ENCODE measurements at regions not wholly inside any gene's neighbourhood (a gene's known extent, or its start where the extent isn't known, plus 50 kb on each side); places are given as distances from the start of the nearest gene placed in this dataset.
"Not testable (repeated sequence)": the region's sequence is repeated elsewhere in the genome, so short reads cannot be mapped to it uniquely, and the experiment has no call there.

DNA sequence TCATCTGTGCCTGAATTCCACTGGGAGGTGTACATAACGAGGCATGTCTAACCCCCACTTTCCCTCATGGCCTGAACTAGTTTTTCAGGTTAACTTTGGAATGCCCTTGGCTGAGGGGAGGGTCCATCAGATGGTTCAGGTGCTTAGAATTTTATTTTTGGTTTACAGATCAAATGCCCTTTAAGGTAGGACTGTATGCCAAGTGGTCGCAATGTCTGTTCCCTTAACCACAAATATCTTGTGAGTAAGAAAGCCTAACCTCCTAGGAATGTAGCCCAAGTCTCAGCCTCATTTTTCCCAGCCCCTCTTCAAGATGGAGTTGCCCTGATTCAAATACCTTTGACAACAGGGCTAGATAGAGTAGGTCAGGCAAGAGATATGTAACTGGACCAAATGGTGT lies 78.4 kb downstream of the RNASET2 start:
- no peak for DNase-seq (ENCODE audit: low read depth)

DNA sequence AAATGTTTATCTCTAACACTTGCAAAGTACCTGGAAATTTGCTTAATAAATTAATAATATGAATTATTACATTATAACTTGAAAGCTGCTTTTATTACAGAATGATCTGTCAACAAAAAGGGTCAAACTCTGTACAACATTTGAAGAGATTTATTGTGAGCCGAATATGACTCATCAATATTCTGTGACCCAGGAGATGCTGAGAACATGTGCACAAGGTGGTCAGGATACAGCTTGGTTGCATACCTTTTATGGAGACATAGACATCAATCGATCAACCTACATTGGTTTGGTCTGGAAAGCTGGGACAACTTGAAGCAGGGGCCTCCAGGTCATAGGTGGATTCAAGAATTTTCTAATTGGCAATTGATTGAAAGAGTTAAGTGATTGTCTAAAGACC lies 79.0 kb downstream of the RNASET2 start:
- no peak for DNase-seq (ENCODE audit: low read depth)

DNA sequence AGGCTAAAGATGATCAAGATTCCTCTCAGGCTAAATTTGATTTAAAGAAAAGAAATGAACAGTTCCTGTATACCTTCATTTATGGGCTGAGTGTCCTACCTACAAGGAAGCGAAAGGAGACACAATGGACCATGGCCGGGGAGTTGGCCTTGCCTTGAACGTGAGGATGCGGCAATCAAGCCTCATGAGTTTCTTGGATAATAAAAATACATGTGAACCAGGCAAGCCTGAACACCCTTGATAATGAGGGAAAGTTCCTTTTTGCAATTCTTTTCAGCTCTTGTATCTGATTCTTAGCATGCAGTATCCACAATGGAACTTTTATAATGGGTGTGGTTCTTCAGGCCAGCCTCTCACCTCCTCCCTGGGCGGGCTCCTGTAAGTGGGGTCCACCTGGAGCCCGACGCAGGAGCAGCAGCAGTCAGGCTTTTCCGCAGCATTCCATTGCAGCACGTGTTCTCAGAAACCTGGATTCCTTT lies 83.8 kb downstream of the RNASET2 start:
- DNase-seq (ENCODE audit: low read depth): no peak

DNA sequence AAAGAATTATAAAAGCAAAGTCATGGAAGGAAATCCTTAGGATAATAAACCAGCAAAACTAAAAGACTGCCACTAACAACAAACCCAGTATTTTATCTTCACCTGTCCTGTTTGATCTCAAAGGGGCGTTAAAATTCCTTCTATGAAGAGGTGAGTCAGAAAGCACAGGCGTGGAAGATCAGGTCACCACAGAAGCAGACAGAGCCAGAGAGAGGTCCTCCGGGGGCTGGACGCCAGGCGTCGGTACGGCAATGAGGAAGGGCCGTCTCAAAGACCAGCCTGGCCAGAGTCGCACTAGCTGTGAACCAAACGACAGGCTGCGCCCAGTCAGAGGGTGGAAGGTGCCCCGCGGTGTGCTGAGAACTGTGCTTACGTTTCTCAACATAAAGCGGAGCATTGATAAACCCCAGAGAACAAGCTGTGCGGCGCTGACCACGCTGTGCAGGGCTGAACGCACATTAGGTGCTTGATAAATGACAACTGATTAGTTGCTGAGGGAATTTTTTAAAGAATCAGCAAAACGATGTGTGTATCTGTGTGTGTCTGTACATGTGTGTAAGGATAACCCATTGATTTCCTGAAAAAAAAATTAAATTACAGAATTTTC lies 85.6 kb downstream of the RNASET2 start:
- no peak for DNase-seq (ENCODE audit: low read depth)

DNA sequence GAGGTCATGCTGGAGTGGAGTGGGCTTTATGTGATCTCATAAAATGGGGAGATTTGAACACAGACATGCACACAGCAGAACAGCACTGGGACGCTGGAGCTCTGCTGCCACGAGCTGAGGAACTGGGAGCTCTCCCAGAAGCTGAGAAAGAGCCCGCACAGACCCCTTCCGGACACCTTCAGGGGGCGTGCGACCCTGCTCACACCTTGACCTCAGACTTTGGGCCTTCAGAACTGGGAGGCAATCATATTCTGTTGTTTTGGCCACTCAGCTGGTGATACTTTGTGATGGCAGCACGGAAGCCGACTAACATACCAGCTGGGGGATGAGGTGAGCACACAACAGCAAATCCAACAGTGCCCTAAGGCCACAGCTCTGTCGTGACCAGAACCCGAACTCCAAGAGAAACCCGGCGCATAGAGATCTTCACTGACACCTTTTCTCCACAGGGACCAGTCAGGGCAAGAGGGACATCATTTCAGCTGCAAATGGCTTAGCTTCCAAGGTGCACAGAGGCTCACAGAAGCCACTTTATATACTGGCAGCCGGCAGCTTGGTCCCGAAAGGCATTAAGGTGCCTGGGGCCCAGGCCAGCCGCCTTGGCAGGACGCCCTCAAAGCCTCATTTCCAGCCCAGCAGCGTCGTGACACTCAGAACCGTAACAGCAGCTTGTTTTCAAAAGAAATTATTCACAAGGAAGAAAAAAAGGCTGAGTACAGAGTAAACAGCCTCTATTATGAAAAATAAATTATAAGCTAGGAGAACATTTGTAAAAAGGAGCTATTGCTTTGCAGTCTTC lies 89.3 kb downstream of the RNASET2 start:
- no peak for DNase-seq (ENCODE audit: low read depth)

DNA sequence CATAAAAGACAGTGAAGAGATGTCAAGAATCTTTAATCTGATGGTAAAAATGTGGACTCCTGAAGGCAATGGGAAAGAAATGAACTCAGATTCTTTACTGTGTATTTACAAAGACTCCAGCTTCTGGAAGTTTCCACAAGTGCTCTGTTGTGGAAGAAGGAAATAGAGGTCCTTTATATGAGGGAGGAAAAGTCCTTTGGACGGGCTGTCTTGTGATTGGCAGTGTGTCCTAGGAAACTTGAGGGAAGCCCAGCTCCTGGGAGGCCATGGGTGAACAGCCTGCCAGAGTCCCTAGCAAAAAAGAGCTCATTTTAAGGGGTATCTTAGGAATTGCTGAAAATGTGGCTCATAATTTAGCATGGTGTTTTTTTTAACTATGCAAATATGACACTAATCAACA lies 92.0 kb downstream of the RNASET2 start:
- no peak for DNase-seq (ENCODE audit: low read depth)

DNA sequence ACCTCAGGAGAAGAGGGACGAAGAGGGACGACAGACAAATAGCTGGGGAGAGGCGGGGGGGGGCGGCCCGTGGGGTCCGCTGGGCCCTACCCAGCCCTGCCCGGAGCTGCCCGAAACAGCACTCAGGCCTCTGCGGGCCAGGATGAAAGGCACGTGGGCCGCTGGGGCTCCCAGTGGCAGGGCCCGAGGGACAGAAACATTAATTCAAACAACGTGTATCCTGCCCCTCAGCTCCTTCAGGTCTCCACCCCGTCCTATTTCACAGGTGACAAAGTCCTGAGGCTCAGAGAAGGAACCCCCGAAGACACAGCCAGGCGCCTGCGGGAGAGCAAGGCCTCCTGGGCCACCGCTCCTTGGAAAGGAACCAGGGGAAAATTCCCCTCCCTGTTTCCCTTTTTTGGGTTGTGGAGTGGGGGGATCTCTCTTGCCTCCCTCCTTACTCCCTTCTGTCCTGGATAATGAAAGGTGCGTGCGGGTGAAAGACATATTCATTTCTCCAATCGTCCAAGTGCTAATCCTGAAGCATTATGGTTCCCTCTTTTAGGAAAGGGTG lies 93.3 kb downstream of the RNASET2 start:
- no peak for DNase-seq (ENCODE audit: low read depth)

DNA sequence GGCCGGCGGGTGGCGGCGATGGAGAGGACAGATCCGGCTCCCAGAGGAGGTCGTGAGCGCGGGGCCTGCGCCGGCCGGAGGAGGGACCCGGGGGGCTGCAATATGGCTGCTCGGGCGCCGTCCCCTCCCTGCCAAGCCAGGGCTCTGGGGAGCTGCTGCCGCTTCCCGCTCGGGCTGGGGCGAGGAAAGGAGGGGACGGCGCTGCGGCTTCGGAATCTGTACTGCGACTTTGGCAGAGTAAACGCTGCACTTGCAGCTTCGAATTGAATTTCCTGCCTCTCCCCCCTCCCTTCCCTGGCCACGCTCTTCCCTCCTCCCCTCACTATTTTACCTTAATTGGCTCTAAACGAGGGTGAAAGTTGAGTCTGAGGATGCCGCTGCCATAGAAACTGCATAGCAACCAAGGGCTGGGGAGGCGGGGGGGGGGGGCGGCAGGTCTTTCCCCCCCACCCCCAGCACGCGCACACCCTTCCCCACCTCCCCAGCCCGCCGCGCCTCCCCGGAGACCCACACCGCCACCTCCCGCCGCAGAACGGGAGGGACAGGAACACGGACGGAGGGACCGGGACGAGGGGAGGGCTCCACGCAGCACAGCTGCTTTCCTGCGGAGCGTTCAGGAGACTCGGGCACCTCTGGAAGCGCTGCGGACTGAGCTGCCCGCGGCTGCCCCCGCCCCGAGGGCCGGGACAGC lies 93.9 kb downstream of the RNASET2 start:
- DNase-seq (ENCODE audit: low read depth): no peak

DNA sequence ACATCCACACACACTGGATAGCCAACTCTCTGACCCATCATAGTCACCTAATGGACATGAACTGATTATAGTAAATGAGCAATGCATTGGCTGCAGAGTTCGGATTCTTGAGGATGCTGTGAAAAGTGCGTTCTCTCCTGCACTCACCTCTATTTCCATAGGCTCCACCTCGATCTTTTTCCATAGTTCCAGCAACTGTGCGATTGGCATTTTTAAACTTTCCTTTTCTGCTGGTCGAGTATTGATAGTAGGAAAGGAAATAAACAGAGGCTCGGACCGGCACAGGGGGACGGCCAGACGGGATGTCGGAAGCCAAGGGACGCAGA lies 94.4 kb downstream of the RNASET2 start:
- DNase-seq (ENCODE audit: low read depth): no peak

DNA sequence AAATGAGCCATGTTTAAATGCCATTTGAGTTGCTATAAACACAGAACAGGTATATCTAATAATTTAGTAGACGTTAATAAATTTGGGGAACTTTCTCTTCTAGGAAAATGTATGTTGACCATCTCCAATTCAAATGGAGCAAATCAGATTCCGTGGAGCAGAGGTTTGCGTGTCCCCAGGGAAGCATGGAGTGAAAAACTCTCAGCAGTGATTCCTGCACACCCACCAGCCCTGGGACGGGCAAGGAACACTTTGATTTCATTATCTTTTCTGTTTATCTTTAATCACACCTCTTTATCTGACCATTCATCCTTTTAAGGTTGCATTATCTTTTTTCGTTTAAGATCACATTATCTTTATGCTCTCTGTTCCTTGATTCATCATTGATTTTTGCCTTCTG lies 95.0 kb downstream of the RNASET2 start:
- DNase-seq (ENCODE audit: low read depth): no peak

DNA sequence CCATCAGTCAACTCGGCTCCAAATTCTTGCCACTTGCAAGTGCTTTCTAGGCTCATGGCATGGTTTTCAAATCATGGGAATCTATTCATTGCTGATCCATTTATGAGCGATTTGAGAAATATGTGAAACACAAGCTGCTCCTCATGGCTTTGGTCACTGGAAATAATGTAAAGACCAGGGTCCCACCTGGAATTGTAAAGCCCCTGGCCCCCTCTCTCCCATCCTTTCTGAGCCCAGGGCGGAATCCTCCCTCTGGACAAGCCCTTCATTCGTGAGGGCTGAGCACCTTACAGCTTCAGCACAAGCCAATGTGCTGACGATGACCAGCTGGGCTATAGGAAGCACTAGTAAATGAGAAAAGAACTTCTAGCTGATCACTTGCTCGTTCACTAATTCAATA lies 96.0 kb downstream of the RNASET2 start:
- DNase-seq (ENCODE audit: low read depth): no peak

DNA sequence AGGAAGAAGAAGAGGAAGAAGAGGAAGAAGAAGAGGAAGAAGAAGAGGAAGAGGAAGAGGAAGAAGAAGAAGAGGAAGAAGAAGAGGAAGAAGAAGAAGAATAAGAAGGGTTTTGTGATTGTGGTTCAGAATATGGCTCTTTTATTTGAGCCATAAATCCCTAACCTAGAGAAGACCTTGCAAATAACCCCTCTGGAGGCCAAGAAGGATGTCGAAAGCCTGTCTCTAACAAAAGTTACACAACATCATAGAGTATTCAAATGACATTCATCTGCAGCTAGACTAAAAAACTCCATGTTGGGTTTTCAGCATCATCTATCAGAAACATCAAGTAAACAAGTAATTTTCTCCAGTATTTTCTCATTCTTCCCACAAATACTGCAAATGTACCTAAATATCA lies 100.9 kb downstream of the RNASET2 start:
- no peak for DNase-seq (ENCODE audit: low read depth)

DNA sequence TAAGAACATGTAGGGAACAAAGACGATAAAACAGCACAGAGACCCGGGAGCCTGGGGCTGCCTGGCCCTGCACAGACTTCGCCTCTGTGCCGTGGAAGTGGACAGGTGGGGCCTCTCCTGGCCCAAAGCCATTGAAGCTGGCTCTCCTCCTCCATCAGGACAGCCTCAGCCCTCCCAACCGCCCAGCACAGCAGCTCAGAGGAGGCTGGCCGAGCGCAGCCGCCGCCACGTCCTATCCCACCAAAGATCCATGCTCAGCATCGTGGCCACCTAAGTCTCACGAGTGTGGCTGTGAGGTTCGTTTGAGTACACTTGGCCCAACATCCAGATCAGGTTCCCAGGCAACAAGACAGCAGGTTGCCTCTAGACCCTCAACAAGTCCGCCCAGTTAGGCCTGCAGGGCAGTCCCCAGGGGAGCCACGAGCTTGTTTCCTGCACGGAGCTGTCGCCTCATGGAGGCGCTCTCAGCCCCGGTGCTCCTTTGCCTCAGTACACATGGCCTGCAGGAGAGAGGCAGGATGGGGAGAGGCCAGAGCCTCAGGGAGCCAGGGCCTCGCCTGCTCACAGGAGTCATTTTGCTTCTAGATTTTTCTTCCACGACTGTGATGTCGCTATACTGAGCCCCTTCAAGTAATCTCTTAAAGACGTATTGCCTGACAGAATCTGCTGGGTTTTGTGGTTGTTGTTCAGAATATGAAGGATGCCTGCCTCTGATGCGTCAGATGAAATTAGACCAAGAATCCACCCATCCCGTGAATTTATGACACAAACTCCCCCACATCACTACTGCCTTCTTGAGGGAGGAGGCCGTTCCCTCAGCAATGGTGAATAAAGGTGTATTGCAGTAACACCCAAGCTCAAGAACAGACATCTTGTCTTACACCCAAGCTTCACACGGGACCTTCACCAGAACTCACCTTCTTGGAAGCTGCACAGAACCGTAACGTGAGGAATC lies 102.7 kb downstream of the RNASET2 start:
- DNase-seq (ENCODE audit: low read depth): no peak

DNA sequence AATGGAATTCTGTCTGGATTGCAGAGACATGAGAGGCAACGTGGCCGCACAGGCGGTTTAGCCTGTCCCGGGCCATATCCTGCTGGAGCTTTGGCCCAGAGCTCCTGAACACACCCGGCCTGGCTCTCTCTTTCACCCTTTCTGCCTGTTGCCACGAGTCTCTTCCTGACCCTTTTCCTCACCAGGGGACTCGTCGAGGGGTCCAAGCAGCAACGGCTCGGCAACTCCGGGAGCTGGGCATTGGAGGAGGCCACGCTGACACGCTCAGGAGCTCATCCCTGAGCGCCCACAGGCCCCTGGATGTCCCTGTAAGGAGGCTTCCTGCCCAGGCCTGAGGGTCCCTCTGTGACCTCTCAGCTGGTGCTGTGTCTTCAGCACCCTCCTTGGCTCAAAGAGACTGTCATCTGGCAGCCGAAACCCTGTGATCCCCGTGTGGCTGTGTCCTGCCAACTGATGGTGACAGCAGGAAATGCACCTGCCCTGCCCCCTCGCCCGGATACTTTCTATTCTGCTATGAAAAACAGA lies 103.8 kb downstream of the RNASET2 start:
- no peak for DNase-seq (ENCODE audit: low read depth)

DNA sequence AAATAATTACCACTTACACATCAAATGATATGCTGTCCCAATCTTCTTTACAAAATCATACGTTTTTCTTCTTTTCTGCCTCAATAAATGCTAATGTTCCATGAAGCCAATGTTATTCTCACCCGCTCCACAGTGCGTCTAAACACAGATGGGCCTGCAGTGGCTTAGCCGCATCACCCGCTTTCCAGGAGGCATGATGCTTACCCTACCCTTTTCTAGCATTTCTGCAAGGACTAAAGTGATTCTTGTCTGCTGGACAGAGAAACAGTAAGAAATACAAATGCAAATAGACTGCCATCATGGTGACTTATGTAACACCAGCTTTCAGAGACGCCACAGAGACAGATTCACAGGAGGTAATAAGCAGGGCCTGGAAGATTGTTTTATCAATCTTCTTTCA lies 104.4 kb downstream of the RNASET2 start:
- no peak for DNase-seq (ENCODE audit: low read depth)

DNA sequence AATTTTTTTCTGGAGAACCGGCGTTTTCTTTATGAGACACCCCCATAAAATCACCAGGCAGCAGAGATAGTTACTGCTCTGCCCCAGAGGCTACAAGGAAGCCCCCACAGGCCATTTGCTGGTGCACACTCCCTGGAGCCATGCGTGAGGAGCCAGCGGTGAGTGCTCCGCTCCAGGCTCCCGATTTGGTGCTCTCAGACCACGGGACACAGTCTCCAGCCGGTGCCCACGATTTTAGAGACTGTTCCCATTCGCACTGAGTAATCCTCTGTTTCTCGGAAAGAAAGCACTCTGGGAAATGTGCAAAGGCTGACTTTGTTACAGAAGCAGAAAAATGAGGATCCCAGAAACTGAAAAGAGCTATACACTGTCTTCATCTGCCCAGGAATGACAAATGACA lies 104.9 kb downstream of the RNASET2 start:
- no peak for DNase-seq (ENCODE audit: low read depth)

DNA sequence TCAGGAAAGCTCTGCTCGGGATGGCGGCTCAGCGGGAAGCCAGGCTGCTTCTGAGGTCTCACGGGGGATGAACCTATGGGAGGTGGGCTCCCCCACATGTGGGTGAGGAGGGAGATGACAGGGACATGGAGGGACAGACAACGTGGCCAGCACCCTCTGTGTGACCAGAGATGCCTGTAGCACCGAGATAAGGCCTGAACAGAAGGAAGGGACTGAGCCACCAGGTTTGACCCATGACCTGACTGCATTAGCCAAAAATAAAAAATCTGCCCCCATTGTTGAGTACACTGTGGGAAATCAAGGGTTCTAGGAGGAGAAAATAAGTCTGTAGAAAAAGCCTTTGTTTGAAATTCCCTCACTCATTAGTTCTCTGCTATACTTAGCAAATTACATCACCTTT lies 105.7 kb downstream of the RNASET2 start:
- DNase-seq (ENCODE audit: low read depth): no peak

DNA sequence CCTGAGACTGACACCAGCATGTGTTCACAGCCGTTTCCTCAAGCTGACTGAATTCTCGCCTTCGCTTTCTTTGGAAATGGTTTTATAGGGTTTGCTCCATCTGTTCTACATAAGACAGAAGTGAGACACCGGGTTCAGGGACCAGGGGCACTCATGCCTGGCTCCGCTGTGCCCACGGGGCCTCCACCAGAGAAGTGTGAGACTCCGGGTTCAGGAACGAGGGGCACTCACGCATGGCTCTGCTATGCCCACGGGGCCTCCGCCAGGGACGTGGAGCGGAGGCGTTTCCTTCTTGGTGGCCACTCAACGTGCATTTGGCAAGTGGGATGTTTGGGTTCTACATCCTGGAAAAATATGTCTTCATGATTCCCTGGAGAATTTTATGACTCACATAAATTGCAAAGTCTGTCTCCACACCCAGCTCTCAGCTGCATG lies 106.6 kb downstream of the RNASET2 start:
- no peak for DNase-seq (ENCODE audit: low read depth)

DNA sequence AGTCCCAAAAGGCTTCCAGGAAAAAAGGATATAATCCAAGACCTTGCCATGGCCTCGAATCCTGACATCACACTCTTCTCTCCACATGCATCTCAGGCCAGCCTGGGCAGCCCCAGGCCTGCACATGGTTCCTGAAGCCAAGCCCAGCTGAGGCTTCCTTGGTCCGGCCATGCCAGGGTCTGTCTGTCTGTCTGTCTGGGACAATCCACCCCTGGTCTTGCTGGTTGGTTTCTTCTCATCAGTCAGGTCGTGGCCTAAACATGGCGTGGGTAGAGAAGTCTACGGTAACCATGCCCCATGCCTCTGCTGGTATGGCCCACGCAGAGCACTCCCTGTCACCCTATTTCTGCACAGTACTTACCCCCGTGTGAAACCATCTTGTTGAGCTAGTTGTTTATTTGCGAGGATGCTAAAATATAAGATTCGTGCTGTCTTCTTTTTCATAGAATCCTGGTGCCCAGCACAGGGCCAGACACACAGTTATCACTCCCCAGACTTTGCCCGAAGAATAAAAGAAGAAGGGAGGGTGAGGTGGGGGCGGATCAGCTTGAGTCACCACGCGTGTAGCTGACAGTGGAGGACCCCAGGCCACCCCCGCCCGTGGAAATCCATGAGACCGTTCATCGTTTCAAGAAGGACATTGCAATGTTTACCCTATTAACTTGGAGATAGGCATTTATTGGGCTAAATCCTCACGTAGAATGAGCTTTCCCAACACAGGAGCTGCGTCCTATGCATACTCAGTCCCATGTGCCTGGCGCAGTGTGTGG lies 107.2 kb downstream of the RNASET2 start:
- no peak for DNase-seq (ENCODE audit: low read depth)

DNA sequence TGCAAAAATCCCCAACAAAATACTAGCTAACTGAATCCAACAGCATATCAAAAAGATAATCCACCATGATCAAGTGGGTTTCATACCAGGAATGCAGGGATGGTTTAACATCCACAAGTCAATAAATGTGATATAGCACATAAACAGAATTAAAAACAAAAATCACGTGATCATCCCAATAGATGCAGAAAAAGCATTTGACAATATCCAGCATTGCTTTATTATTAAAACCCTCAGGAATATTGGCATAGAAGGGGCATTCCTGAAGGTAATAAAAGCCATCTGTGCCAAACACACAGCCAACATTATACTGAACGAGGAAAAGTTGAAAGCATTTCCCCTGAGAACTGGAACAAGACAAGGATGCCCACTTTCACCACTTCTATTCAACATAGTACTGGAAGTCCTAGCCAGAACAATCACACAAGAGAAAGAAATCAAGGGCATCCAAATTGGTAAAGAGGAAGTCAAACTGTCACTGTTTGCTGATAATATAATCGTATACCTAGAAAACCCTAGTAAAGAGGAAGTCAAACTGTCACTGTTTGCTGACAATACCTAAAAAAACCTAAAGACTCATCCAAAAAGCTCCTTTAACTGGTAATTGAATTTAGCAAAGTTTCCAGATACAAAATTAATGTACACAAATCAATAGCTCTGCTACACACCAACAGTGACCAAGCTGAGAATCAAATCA lies 109.8 kb downstream of the RNASET2 start:
- not testable (repeated sequence) for DNase-seq (ENCODE audit: low read depth)

Data from RPMI7951 (cell line).